ENCODE measurements at regions not wholly inside any gene's neighbourhood (a gene's known extent, or its start where the extent isn't known, plus 50 kb on each side); places are given as distances from the start of the nearest gene placed in this dataset.
"Not testable (repeated sequence)": the region's sequence is repeated elsewhere in the genome, so short reads cannot be mapped to it uniquely, and the experiment has no call there.

- DNase-seq (ENCODE audit: low spot score in 2 of 2) = no peak
- no peak for ATAC-seq
- no peak overlapping the region for H3K27ac Mint-ChIP-seq
These were observed 325.3 kb upstream of the MYT1L start for GRCh38 chr2:2656115-2657011.

GRCh38 chr2:2655453-2656114, 324.5 kb upstream of the MYT1L start:
- DNase-seq (ENCODE audit: low spot score in 2 of 2) (no peak), ATAC-seq (no peak)
- H3K9me3 Mint-ChIP-seq = peaks cover 11 to 20% of the 10 kb centered on the region in 2 donors
- H3K36me3 Mint-ChIP-seq = peaks cover 8 to 15% of the 10 kb centered on the region in 2 donors
- no peak overlapping the region for H3K27ac Mint-ChIP-seq

More at GRCh38 chr2:2656115-2657011, 325.3 kb upstream of the MYT1L start:
- H3K36me3 Mint-ChIP-seq = peaks cover 8 to 15% of the 10 kb centered on the region in 2 donors
- peaks cover 13 to 22% of the 10 kb centered on the region in 2 donors for H3K9me3 Mint-ChIP-seq

GRCh38 chr2:2653231-2653630, 322.2 kb upstream of the MYT1L start:
- no peak for ATAC-seq
- DNase-seq (ENCODE audit: low spot score in 2 of 2) = no peak
- H3K27ac Mint-ChIP-seq = no peak overlapping the region
- peaks cover 5 to 6% of the 10 kb centered on the region in 2 donors for H3K36me3 Mint-ChIP-seq
- peaks cover 1 to 6% of the 10 kb centered on the region in 2 donors for H3K9me3 Mint-ChIP-seq

- Mint-ChIP-seq H3K36me3 (no peaks in the 10 kb centered on the region), H3K9me3 (no peaks in the 10 kb centered on the region), H3K27ac (no peak overlapping the region)
- peak in 1 of 2 donors; percentile 26 for DNase-seq (ENCODE audit: low spot score in 2 of 2)
- no peak for ATAC-seq
These were observed 319.7 kb upstream of the MYT1L start for GRCh38 chr2:2650608-2651375.

- no peak overlapping the region for H3K27ac Mint-ChIP-seq
- no peak for ATAC-seq
- DNase-seq (ENCODE audit: low spot score in 2 of 2) = no peak
- peaks cover 0 to 2% of the 10 kb centered on the region in 2 donors for H3K9me3 Mint-ChIP-seq
- peaks cover 0 to 2% of the 10 kb centered on the region in 2 donors for H3K36me3 Mint-ChIP-seq
These were observed 318.3 kb upstream of the MYT1L start for GRCh38 chr2:2649109-2650072.

- Mint-ChIP-seq H3K27ac (peak overlapping the region in 1 of 2 donors; percentile 76), H3K9me3 (peaks cover 3 to 9% of the 10 kb centered on the region in 2 donors), H3K36me3 (peaks cover 0 to 9% of the 10 kb centered on the region in 2 donors)
- DNase-seq (ENCODE audit: low spot score in 2 of 2) = no peak
- peak in 1 of 2 donors; percentile 66 for ATAC-seq
These were observed 317.0 kb upstream of the MYT1L start for GRCh38 chr2:2648094-2648493.

- H3K36me3 Mint-ChIP-seq = peaks cover 0 to 9% of the 10 kb centered on the region in 2 donors
- peaks cover 3 to 9% of the 10 kb centered on the region in 2 donors for H3K9me3 Mint-ChIP-seq
- peak in 1 of 2 donors; percentile 18 for DNase-seq (ENCODE audit: low spot score in 2 of 2)
- ATAC-seq = peak; percentile 54 to 59
- H3K27ac Mint-ChIP-seq = peak overlapping the region; percentile 55 to 76
These were observed 316.1 kb upstream of the MYT1L start for GRCh38 chr2:2647141-2647541.

- DNase-seq (ENCODE audit: low spot score in 2 of 2) = peak in 1 of 2 donors; percentile 44
- peak; percentile 85 to 96 for ATAC-seq
- peaks cover 0 to 9% of the 10 kb centered on the region in 2 donors for H3K36me3 Mint-ChIP-seq
- H3K27ac Mint-ChIP-seq = peak overlapping the region; percentile 55 to 76
- H3K9me3 Mint-ChIP-seq = peaks cover 3 to 9% of the 10 kb centered on the region in 2 donors
These were observed 315.5 kb upstream of the MYT1L start for GRCh38 chr2:2646433-2647051.

GRCh38 chr2:2645162-2645855, 314.2 kb upstream of the MYT1L start:
- Mint-ChIP-seq H3K27ac (peak overlapping the region in 1 of 2 donors; percentile 76), H3K36me3 (peaks cover 0 to 9% of the 10 kb centered on the region in 2 donors), H3K9me3 (peaks cover 3 to 9% of the 10 kb centered on the region in 2 donors)
- ATAC-seq (no peak), DNase-seq (ENCODE audit: low spot score in 2 of 2) (no peak)

- ATAC-seq; H3K9me3 Mint-ChIP-seq; DNase-seq (ENCODE audit: low spot score in 2 of 2); H3K36me3 Mint-ChIP-seq: not testable (repeated sequence)
- peak overlapping the region in 1 of 2 donors; percentile 76 for H3K27ac Mint-ChIP-seq
These were observed 313.7 kb upstream of the MYT1L start for GRCh38 chr2:2644751-2645150.

GRCh38 chr2:2644040-2644439, 313.0 kb upstream of the MYT1L start:
- H3K27ac Mint-ChIP-seq = peak overlapping the region; percentile 46 to 58
- peaks cover 3 to 9% of the 10 kb centered on the region in 2 donors for H3K9me3 Mint-ChIP-seq
- H3K36me3 Mint-ChIP-seq = peaks cover 0 to 9% of the 10 kb centered on the region in 2 donors
- no peak for ATAC-seq
- no peak for DNase-seq (ENCODE audit: low spot score in 2 of 2)

- DNase-seq (ENCODE audit: low spot score in 2 of 2) (no peak), ATAC-seq (no peak)
- Mint-ChIP-seq H3K36me3 (peaks cover 0 to 9% of the 10 kb centered on the region in 2 donors), H3K9me3 (peaks cover 3 to 9% of the 10 kb centered on the region in 2 donors), H3K27ac (no peak overlapping the region)
These were observed 312.1 kb upstream of the MYT1L start for GRCh38 chr2:2642906-2643890.

GRCh38 chr2:2641541-2642410, 310.7 kb upstream of the MYT1L start:
- H3K36me3 Mint-ChIP-seq = peaks cover 0 to 9% of the 10 kb centered on the region in 2 donors
- H3K9me3 Mint-ChIP-seq = peaks cover 3 to 9% of the 10 kb centered on the region in 2 donors
- H3K27ac Mint-ChIP-seq = no peak overlapping the region
- no peak for ATAC-seq
- DNase-seq (ENCODE audit: low spot score in 2 of 2) = no peak
